Psoas muscle (tissue), 7 donors: ENCODE measurements at regions not wholly inside any gene's neighbourhood (a gene's known extent, or its start where the extent isn't known, plus 50 kb on each side); places are given as distances from the start of the nearest gene placed in this dataset.

Source experiments
- ATAC-seq, 4 donors: fragments of 200-7000 bp; cut with Tn5 transposase; one replicate each; pipeline ENCODE4 v1.9.1; 2020; ENCODE audit warnings: moderate library complexity in 3 of 4, mild to moderate bottlenecking in 2 of 4
- DNase-seq, 2 donors: peaks; one replicate each; pipeline ENCODE4 v3.0.0-alpha.2; 2020
- H3K27ac ChIP-seq: fragments of 200-600 bp; one replicate; pipeline ENCODE4 v1.8.0; 2022
- H3K27me3 ChIP-seq, 3 donors: fragments of 200-600 bp in 1 of 3; one replicate each; pipeline versions ENCODE4 v1.6.1 to v1.8.0; 2013 to 2022; ENCODE audit warnings: low read length in 2 of 3, mild to moderate bottlenecking in 2 of 3, moderate library complexity in 1 of 3; ENCODE audit not compliant: insufficient read depth in 3 of 3
- H3K36me3 ChIP-seq, 2 donors: fragments of 200-600 bp in 1 of 2; one replicate each; pipeline versions ENCODE4 v1.6.1 to v1.8.0; 2013 to 2022; ENCODE audit warnings: low read depth in 1 of 2, mild to moderate bottlenecking in 1 of 2, moderate library complexity in 1 of 2; ENCODE audit not compliant: insufficient read depth in 1 of 2
- H3K4me1 ChIP-seq: fragments of 200-600 bp; one replicate; pipeline ENCODE4 v1.8.0; 2022
- H3K4me3 ChIP-seq: fragments of 200-600 bp; one replicate; pipeline ENCODE4 v1.8.0; 2022; ENCODE audit warnings: mild to moderate bottlenecking
- H3K9me3 ChIP-seq: fragments of 200-600 bp; one replicate; pipeline ENCODE4 v1.8.0; 2022
- WGBS, 3 donors: extraction: QIAGEN DNeasy Blood & Tissue Kit; methylation state at CpG; one replicate each; pipeline versions ENCODE4 v1.1.6 to v1.1.7; 2013; 5-methylcytosine and 5-hydroxymethylcytosine counted together
- intact Hi-C, 2 donors: fragments of 100-400 bp; cut with DNase I; formaldehyde crosslinking; loops; one replicate each; pipeline versions ENCODE4 v1.11.0 to v1.14.2; 2022
- TF ChIP-seq, protein P1 (sequence below): fragments of 200-600 bp; IDR thresholded peaks from one replicate; pipeline ENCODE4 v1.8.0; 2022; ENCODE audit warnings: antibody characterized with exemption
- donor health status: healthy with polysubstance abuse.
- donor health status: DM: no; HTN: no; CAD: no; lungs with moderate emphysema.
- donor health status: Bipolar disorder and iron deficiency.
- donor health status: healthy.
- donor health status: DM: yes; HTN: yes; CAD: no.
- donor health status: DM: no; HTN: no; CAD: no.
- donor health status: DM: yes; HTN: yes; CAD: no.

DNA sequence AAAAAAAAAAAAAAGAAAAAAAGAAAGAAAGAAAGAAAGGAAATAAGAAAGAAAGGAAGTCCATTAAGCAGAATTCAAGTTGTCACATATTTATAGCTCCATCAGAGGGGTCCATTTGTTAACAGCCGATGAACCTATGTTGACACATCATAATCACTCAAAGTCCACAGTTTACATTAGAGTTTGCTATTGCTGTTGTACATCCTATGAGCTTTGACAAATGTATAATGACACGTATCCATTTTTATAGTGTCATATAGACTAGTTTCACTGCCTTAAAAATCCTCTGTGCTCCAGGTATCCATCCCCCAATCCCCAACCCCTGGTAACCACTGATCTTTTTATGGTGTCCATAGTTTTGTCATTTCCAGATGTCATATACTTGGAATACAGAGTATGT, 335.2 kb downstream of the RND3 start:
- peaks cover under 1% of the 10 kb centered on the region for H3K9me3 ChIP-seq
- TF ChIP-seq, protein P1, sequence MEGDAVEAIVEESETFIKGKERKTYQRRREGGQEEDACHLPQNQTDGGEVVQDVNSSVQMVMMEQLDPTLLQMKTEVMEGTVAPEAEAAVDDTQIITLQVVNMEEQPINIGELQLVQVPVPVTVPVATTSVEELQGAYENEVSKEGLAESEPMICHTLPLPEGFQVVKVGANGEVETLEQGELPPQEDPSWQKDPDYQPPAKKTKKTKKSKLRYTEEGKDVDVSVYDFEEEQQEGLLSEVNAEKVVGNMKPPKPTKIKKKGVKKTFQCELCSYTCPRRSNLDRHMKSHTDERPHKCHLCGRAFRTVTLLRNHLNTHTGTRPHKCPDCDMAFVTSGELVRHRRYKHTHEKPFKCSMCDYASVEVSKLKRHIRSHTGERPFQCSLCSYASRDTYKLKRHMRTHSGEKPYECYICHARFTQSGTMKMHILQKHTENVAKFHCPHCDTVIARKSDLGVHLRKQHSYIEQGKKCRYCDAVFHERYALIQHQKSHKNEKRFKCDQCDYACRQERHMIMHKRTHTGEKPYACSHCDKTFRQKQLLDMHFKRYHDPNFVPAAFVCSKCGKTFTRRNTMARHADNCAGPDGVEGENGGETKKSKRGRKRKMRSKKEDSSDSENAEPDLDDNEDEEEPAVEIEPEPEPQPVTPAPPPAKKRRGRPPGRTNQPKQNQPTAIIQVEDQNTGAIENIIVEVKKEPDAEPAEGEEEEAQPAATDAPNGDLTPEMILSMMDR: no peak
- no peaks in the 10 kb centered on the region for H3K27me3 ChIP-seq
- intact Hi-C loops: no loop called here
- no peaks in the 10 kb centered on the region for H3K4me1 ChIP-seq
- ATAC-seq: no peak
- no peak for DNase-seq
- H3K36me3 ChIP-seq: no peaks in the 10 kb centered on the region
- H3K4me3 ChIP-seq: no peak overlapping the region
- 63 to 100% (median 91%) methylated on average over 2 of the region's 2 CpGs for WGBS, 3 donors
- no peak overlapping the region for H3K27ac ChIP-seq

DNA sequence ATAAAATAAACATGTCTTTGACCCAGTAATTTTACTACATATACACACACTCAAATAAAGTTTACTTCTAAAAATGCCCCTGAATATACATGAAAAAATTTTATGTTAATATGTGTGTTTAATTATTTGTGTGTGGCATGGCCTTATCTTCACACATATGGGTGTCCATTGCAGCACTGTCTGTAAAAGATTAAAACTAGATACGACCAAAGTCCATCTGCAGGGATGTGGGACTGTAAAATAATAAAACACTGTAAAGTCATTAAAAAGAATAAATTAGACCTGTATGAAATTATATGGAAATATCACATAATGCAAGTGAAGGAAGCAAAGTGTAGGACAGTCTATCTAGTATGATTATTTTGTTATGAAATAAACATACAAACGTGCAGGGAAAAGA, 337.3 kb downstream of the RND3 start:
- Histone ChIP-seq H3K4me1 (no peaks in the 10 kb centered on the region), H3K9me3 (peaks cover 10% of the 10 kb centered on the region), H3K4me3 (no peak overlapping the region), H3K27me3 (no peaks in the 10 kb centered on the region), H3K27ac (no peak overlapping the region), H3K36me3 (no peaks in the 10 kb centered on the region)
- intact Hi-C loops: no loop called here
- no peak for ATAC-seq
- TF ChIP-seq, protein P1: no peak
- DNase-seq: no peak
- 37 to 49% (median 38%) methylated on average over 2 of the region's 2 CpGs for WGBS, 3 donors

DNA sequence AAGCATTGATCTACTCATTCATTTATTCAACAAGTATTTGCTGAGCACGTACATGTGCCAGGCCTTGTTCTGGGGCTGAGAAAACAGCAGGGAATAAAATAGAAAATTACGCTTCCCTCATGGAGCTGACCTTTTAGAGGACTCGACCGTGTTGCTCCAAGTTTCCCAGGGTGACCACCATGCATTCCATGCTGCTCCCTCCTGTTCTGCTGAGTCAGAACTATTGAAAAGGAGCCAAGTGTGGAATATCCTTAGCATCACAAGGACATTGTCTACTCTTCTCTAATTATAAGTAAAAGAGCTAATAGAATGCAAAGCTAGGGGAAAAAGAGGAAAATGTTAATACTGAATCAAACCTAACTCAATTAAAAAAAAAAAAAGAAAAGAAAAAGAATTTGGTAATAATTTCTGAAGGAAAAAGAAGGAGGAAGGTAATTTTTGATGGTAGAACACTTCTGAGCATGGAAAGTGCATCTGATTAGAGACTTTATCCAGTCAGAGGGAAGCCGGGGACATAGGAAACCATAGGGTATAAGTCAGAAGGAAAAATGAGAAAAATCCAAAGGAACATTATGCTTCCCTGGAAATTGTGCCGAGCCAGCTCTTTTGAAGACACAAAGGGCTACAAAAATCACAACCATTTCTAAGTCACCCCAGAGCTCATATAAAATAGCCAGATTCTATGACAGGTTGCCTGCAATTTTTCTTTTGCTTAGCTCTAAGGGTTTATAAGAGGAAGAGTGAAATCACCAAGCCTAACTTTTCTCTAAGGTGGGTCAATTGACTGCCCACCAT, 339.4 kb downstream of the RND3 start:
- Histone ChIP-seq H3K4me3 (no peak overlapping the region), H3K4me1 (no peaks in the 10 kb centered on the region), H3K27ac (no peak overlapping the region), H3K9me3 (peaks cover 10% of the 10 kb centered on the region), H3K36me3 (no peaks in the 10 kb centered on the region), H3K27me3 (no peaks in the 10 kb centered on the region)
- no peak for DNase-seq
- intact Hi-C loops: no loop called here
- ATAC-seq: no peak
- WGBS, 3 donors: 81 to 93% (median 82%) methylated on average over 6 of the region's 6 CpGs
- TF ChIP-seq, protein P1: no peak

DNA sequence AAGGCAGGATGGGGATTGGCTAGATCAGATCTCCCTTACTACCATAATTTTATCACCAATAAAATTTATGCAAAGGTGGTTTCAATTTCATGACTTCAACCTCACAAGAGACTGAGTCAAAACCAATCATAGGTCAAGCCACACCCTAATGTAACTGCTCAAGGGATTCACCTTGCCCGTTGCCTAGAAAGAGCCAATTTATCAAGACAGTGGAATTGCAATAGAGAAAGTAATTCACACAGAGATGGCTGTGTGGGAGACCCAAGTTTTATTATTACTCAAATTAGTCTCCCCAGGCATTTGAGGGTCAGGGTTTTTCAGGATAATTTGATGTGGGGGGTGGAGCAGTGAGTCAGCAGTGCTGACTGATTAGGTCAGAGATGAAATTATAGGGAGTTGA, 340.6 kb downstream of the RND3 start:
- 64 to 74% (median 73%) methylated on average over 1 of the region's 1 CpG for WGBS, 3 donors
- no peak overlapping the region for H3K27ac ChIP-seq
- intact Hi-C loops: no loop called here

More for the DNA sequence above, 340.6 kb downstream of the RND3 start:
- Histone ChIP-seq H3K36me3 (no peaks in the 10 kb centered on the region), H3K4me1 (no peaks in the 10 kb centered on the region), H3K4me3 (no peak overlapping the region), H3K27me3 (no peaks in the 10 kb centered on the region), H3K9me3 (peaks cover 10% of the 10 kb centered on the region)
- TF ChIP-seq, protein P1: no peak
- no peak for DNase-seq
- ATAC-seq: no peak
